ENCODE measurements at regions not wholly inside any gene's neighbourhood (a gene's known extent, or its start where the extent isn't known, plus 50 kb on each side); places are given as distances from the start of the nearest gene placed in this dataset.

DNA sequence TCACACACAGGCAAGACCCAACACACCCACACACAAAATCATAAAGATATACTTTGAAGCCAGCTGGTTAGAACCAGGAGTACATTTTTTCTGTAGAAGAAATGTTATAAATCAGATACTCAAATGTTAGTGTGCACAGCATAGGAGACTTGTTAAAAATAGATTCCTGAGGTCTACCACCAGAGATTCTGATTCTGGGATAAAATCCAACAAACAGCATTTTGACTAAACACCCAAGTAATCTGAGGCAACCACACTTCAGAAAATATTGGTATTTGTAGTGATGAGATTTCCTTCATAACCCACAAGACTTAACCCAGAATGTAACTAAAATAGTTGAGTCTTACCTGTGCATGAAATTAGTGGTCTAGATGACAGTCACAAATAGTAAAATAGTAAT is 301.8 kb downstream of the HNRNPD start:
- no peaks in the 10 kb centered on the region for H3K27me3 ChIP-seq (ENCODE audit: control insufficient read depth in 1 of 2, insufficient read depth in 1 of 2, low read length in 2 of 2)
- H3K9ac ChIP-seq (ENCODE audit: low read length): no peak overlapping the region
- H3K14ac ChIP-seq (ENCODE audit: low read length in 2 of 2): no peak overlapping the region
- no peak overlapping the region for H3K4me2 ChIP-seq (ENCODE audit: low read length, poor library complexity, severe bottlenecking)
- no peak overlapping the region for H4K91ac ChIP-seq (ENCODE audit: low read length)
- H3K4me3 ChIP-seq (ENCODE audit: insufficient read depth in 1 of 2, low read depth in 1 of 2, low read length in 2 of 2): no peak overlapping the region
- no peak overlapping the region for H3K18ac ChIP-seq (ENCODE audit: low read depth in 1 of 2, low read length in 2 of 2)
- H3K4me1 ChIP-seq (ENCODE audit: control insufficient read depth, insufficient read depth, low read depth, low read length): peaks cover 2% of the 10 kb centered on the region
- H2AFZ ChIP-seq (ENCODE audit: low read depth, low read length): no peak overlapping the region
- H3K23ac ChIP-seq (ENCODE audit: low read length in 2 of 2): no peak overlapping the region
- DNase-seq: no peak
- H2BK15ac ChIP-seq (ENCODE audit: low read depth, poor library complexity, severe bottlenecking): no peak overlapping the region
- H4K8ac ChIP-seq (ENCODE audit: low read length): no peak overlapping the region
- no peak overlapping the region for H2BK5ac ChIP-seq (ENCODE audit: low read depth, low read length, poor library complexity, severe bottlenecking)
- no peak overlapping the region for H2AK5ac ChIP-seq (ENCODE audit: low read length, severe bottlenecking)
- no peaks in the 10 kb centered on the region for H3K36me3 ChIP-seq (ENCODE audit: control insufficient read depth in 1 of 2, insufficient read depth in 2 of 2, low read depth in 1 of 2, low read length in 2 of 2)
- H3K79me1 ChIP-seq (replicated peaks; ENCODE audit: low read length, poor library complexity, severe bottlenecking): no peaks in the 10 kb centered on the region
- no peak overlapping the region for H3K27ac ChIP-seq (ENCODE audit: low read length, poor library complexity, severe bottlenecking)
- no peak overlapping the region for H2BK120ac ChIP-seq (ENCODE audit: low read depth, low read length)
- no peak overlapping the region for H2BK12ac ChIP-seq (ENCODE audit: low read length in 2 of 2)
- no peak overlapping the region for H3K4ac ChIP-seq (ENCODE audit: low read depth in 1 of 2, low read length in 2 of 2)
- H3K9me3 ChIP-seq (ENCODE audit: control insufficient read depth, low read length): no peaks in the 10 kb centered on the region

DNA sequence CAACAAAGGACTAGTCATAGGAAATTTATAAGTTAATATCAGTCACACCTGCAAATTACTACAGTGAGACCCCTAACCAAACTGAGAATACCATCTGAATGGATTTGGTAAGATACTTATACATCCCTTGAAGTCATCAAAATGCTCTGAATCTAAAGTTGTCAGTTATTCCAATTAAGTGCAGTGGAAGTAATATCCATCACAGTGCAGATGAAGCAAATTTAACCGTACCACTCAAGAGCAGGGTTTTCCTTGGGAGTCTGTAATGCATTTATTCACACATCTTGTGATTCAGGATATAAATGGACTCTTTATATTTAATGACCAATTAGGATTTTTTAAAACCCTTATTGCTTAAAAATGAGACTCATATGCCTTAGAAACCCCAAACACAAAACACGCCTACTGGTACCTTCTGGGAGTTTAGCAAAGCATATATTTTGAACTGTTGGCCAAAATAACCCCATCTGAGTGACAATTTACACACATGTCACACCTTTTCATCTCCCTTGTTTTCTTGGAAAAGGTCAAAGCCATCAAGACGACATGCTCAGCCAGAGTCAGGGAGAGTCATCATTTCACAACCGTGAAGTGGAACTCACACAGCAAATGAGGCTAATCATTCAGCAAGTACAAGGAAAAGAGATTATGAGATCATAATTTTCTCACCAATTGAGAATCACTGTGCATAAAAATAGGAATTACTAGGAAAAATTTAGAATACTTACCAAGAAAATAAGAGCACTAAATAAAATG is 303.7 kb downstream of the HNRNPD start:
- H2AK5ac ChIP-seq (ENCODE audit: low read length, severe bottlenecking): no peak overlapping the region
- H2BK15ac ChIP-seq (ENCODE audit: low read depth, poor library complexity, severe bottlenecking): no peak overlapping the region

GRCh38 chr4:82063017-82063416 is 310.8 kb downstream of the HNRNPD start:
- H3K27ac ChIP-seq (ENCODE audit: low read length, poor library complexity, severe bottlenecking): no peak overlapping the region
- no peak overlapping the region for H3K4me3 ChIP-seq (ENCODE audit: insufficient read depth in 1 of 2, low read depth in 1 of 2, low read length in 2 of 2)
- H3K18ac ChIP-seq (ENCODE audit: low read depth in 1 of 2, low read length in 2 of 2): no peak overlapping the region
- H3K23ac ChIP-seq (ENCODE audit: low read length in 2 of 2): no peak overlapping the region
- H3K14ac ChIP-seq (ENCODE audit: low read length in 2 of 2): no peak overlapping the region
- H4K91ac ChIP-seq (ENCODE audit: low read length): no peak overlapping the region
- H2AK5ac ChIP-seq (ENCODE audit: low read length, severe bottlenecking): no peak overlapping the region
- no peak for DNase-seq
- H3K9ac ChIP-seq (ENCODE audit: low read length): no peak overlapping the region
- WGBS: 63% methylated on average over 1 of the region's 1 CpG
- H2BK5ac ChIP-seq (ENCODE audit: low read depth, low read length, poor library complexity, severe bottlenecking): no peak overlapping the region
- no peak overlapping the region for H2BK15ac ChIP-seq (ENCODE audit: low read depth, poor library complexity, severe bottlenecking)
- no peaks in the 10 kb centered on the region for H3K27me3 ChIP-seq (ENCODE audit: control insufficient read depth in 1 of 2, insufficient read depth in 1 of 2, low read length in 2 of 2)
- no peaks in the 10 kb centered on the region for H3K79me1 ChIP-seq (replicated peaks; ENCODE audit: low read length, poor library complexity, severe bottlenecking)
- no peaks in the 10 kb centered on the region for H3K36me3 ChIP-seq (ENCODE audit: control insufficient read depth in 1 of 2, insufficient read depth in 2 of 2, low read depth in 1 of 2, low read length in 2 of 2)
- no peak overlapping the region for H4K8ac ChIP-seq (ENCODE audit: low read length)
- H3K4me1 ChIP-seq (ENCODE audit: control insufficient read depth, insufficient read depth, low read depth, low read length): no peaks in the 10 kb centered on the region
- no peak overlapping the region for H3K4me2 ChIP-seq (ENCODE audit: low read length, poor library complexity, severe bottlenecking)
- no peak overlapping the region for H2AFZ ChIP-seq (ENCODE audit: low read depth, low read length)
- H3K9me3 ChIP-seq (ENCODE audit: control insufficient read depth, low read length): no peaks in the 10 kb centered on the region
- H3K4ac ChIP-seq (ENCODE audit: low read depth in 1 of 2, low read length in 2 of 2): no peak overlapping the region
- no peak overlapping the region for H2BK12ac ChIP-seq (ENCODE audit: low read length in 2 of 2)
- H2BK120ac ChIP-seq (ENCODE audit: low read depth, low read length): no peak overlapping the region

More for the DNA sequence above, 303.7 kb downstream of the HNRNPD start:
- H3K36me3 ChIP-seq (ENCODE audit: control insufficient read depth in 1 of 2, insufficient read depth in 2 of 2, low read depth in 1 of 2, low read length in 2 of 2): no peaks in the 10 kb centered on the region
- H3K9me3 ChIP-seq (ENCODE audit: control insufficient read depth, low read length): no peaks in the 10 kb centered on the region
- no peaks in the 10 kb centered on the region for H3K79me1 ChIP-seq (replicated peaks; ENCODE audit: low read length, poor library complexity, severe bottlenecking)
- no peak overlapping the region for H3K9ac ChIP-seq (ENCODE audit: low read length)
- peaks cover 2% of the 10 kb centered on the region for H3K4me1 ChIP-seq (ENCODE audit: control insufficient read depth, insufficient read depth, low read depth, low read length)
- no peak overlapping the region for H3K14ac ChIP-seq (ENCODE audit: low read length in 2 of 2)
- WGBS: 80% methylated on average over 3 of the region's 4 CpGs
- no peak overlapping the region for H3K18ac ChIP-seq (ENCODE audit: low read depth in 1 of 2, low read length in 2 of 2)
- H3K4me3 ChIP-seq (ENCODE audit: insufficient read depth in 1 of 2, low read depth in 1 of 2, low read length in 2 of 2): no peak overlapping the region
- H2BK5ac ChIP-seq (ENCODE audit: low read depth, low read length, poor library complexity, severe bottlenecking): no peak overlapping the region
- no peak overlapping the region for H3K4ac ChIP-seq (ENCODE audit: low read depth in 1 of 2, low read length in 2 of 2)
- no peak overlapping the region for H2BK120ac ChIP-seq (ENCODE audit: low read depth, low read length)
- H3K27ac ChIP-seq (ENCODE audit: low read length, poor library complexity, severe bottlenecking): no peak overlapping the region
- no peak overlapping the region for H2BK12ac ChIP-seq (ENCODE audit: low read length in 2 of 2)
- H4K91ac ChIP-seq (ENCODE audit: low read length): no peak overlapping the region
- H3K27me3 ChIP-seq (ENCODE audit: control insufficient read depth in 1 of 2, insufficient read depth in 1 of 2, low read length in 2 of 2): no peaks in the 10 kb centered on the region
- no peak overlapping the region for H4K8ac ChIP-seq (ENCODE audit: low read length)
- no peak overlapping the region for H3K23ac ChIP-seq (ENCODE audit: low read length in 2 of 2)
- H3K4me2 ChIP-seq (ENCODE audit: low read length, poor library complexity, severe bottlenecking): no peak overlapping the region
- no peak for DNase-seq
- H2AFZ ChIP-seq (ENCODE audit: low read depth, low read length): no peak overlapping the region

GRCh38 chr4:82057990-82058544 is 315.7 kb downstream of the HNRNPD start:
- Histone ChIP-seq H3K4me2 (ENCODE audit: low read length, poor library complexity, severe bottlenecking) (no peak overlapping the region), H3K4me1 (ENCODE audit: control insufficient read depth, insufficient read depth, low read depth, low read length) (no peaks in the 10 kb centered on the region), H3K27me3 (ENCODE audit: control insufficient read depth in 1 of 2, insufficient read depth in 1 of 2, low read length in 2 of 2) (no peaks in the 10 kb centered on the region), H3K23ac (ENCODE audit: low read length in 2 of 2) (no peak overlapping the region), H2BK15ac (ENCODE audit: low read depth, poor library complexity, severe bottlenecking) (no peak overlapping the region), H3K14ac (ENCODE audit: low read length in 2 of 2) (no peak overlapping the region), H3K18ac (ENCODE audit: low read depth in 1 of 2, low read length in 2 of 2) (no peak overlapping the region), H4K8ac (ENCODE audit: low read length) (no peak overlapping the region), H3K4ac (ENCODE audit: low read depth in 1 of 2, low read length in 2 of 2) (no peak overlapping the region), H2BK120ac (ENCODE audit: low read depth, low read length) (no peak overlapping the region), H4K91ac (ENCODE audit: low read length) (no peak overlapping the region), H2BK12ac (ENCODE audit: low read length in 2 of 2) (no peak overlapping the region), H2BK5ac (ENCODE audit: low read depth, low read length, poor library complexity, severe bottlenecking) (no peak overlapping the region), H2AFZ (ENCODE audit: low read depth, low read length) (no peak overlapping the region), H3K9ac (ENCODE audit: low read length) (no peak overlapping the region), H3K4me3 (ENCODE audit: insufficient read depth in 1 of 2, low read depth in 1 of 2, low read length in 2 of 2) (no peak overlapping the region), H3K9me3 (ENCODE audit: control insufficient read depth, low read length) (peaks cover 13% of the 10 kb centered on the region), H3K27ac (ENCODE audit: low read length, poor library complexity, severe bottlenecking) (no peak overlapping the region), H3K79me1 (replicated peaks; ENCODE audit: low read length, poor library complexity, severe bottlenecking) (no peaks in the 10 kb centered on the region), H2AK5ac (ENCODE audit: low read length, severe bottlenecking) (no peak overlapping the region), H3K36me3 (ENCODE audit: control insufficient read depth in 1 of 2, insufficient read depth in 2 of 2, low read depth in 1 of 2, low read length in 2 of 2) (no peaks in the 10 kb centered on the region)
- 20% methylated on average over 1 of the region's 1 CpG for WGBS
- no peak for DNase-seq

Measured in mesenchymal stem cell (in vitro differentiated cells and primary cell).